GM12801 (cell line): ENCODE measurements at regions not wholly inside any gene's neighbourhood (a gene's known extent, or its start where the extent isn't known, plus 50 kb on each side); places are given as distances from the start of the nearest gene placed in this dataset.

Experiments
- CTCF ChIP-seq: IDR thresholded peaks from one replicate; pipeline ENCODE4 v1.5.1; 2011; ENCODE audit warnings: control low read depth; ENCODE audit not compliant: insufficient read length; ENCODE audit errors: extremely low read depth

GRCh38 chr6:137689377-137689776 lies 177.7 kb upstream of the TNFAIP3 start:
- TF ChIP-seq CTCF = no peak

GRCh38 chr6:137690034-137690433 lies 177.0 kb upstream of the TNFAIP3 start:
- TF ChIP-seq CTCF = no peak

GRCh38 chr6:137690721-137691120 lies 176.3 kb upstream of the TNFAIP3 start:
- TF ChIP-seq CTCF = no peak

DNA sequence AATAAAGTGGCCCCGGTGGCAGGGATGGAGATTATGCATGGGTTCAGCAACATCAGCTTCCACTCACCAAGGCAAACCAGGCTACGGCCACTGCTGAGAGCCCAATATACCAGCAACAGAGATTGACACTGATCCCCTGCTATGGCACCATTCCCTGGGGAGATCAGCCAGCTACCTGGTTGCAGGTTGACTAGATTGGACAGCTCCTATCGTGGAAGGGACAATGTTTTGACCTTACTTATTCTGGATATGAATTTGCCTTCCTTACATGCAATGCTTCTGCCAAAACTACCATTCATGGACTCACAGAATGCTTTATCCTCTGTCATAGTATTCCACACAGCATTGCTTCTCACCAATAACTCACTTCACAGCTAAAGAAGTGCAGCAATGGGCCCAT lies 174.8 kb upstream of the TNFAIP3 start:
- no peak for TF ChIP-seq CTCF

GRCh38 chr6:137692806-137693205 lies 174.3 kb upstream of the TNFAIP3 start:
- no peak for TF ChIP-seq CTCF

GRCh38 chr6:137693711-137694110 lies 173.3 kb upstream of the TNFAIP3 start:
- no peak for TF ChIP-seq CTCF

- TF ChIP-seq CTCF = no peak
Observed at GRCh38 chr6:137696765-137697164, 170.3 kb upstream of the TNFAIP3 start.

GRCh38 chr6:137697267-137697938 lies 169.7 kb upstream of the TNFAIP3 start:
- no peak for TF ChIP-seq CTCF
